Upper lobe of right lung (tissue), 1 donor: ENCODE measurements at regions not wholly inside any gene's neighbourhood (a gene's known extent, or its start where the extent isn't known, plus 50 kb on each side); places are given as distances from the start of the nearest gene placed in this dataset.
A peak's percentile ranks its signal among the peaks of the same experiment; 100 is the strongest.

Experiments used
- ATAC-seq: fragments of 200-7000 bp; cut with Tn5 transposase; one replicate; pipeline ENCODE4 v1.9.1; 2020; ENCODE audit warnings: mild to moderate bottlenecking, moderate library complexity
- DNase-seq: peaks from one replicate; pipeline ENCODE4 v3.0.0-alpha.2; 2020
- H3K27ac ChIP-seq: fragments of 200-600 bp; one replicate; pipeline ENCODE4 v1.8.0; 2022
- H3K27me3 ChIP-seq: fragments of 200-600 bp; one replicate; pipeline ENCODE4 v1.8.0; 2022; ENCODE audit warnings: mild to moderate bottlenecking
- H3K36me3 ChIP-seq: fragments of 200-600 bp; one replicate; pipeline ENCODE4 v1.8.0; 2022
- H3K4me1 ChIP-seq: fragments of 200-600 bp; one replicate; pipeline ENCODE4 v1.8.0; 2022
- H3K4me3 ChIP-seq: fragments of 200-600 bp; one replicate; pipeline ENCODE4 v1.8.0; 2022; ENCODE audit warnings: mild to moderate bottlenecking
- H3K9me3 ChIP-seq: fragments of 200-600 bp; one replicate; pipeline ENCODE4 v1.8.0; 2022
- CTCF ChIP-seq: fragments of 200-600 bp; IDR thresholded peaks from one replicate; pipeline ENCODE4 v1.8.0; 2022; ENCODE audit warnings: antibody characterized with exemption
- intact Hi-C: fragments of 100-400 bp; cut with DNase I; formaldehyde crosslinking; loops from one replicate; pipeline ENCODE4 v1.11.0; 2022
- donor health status: DM: no; HTN: yes; CAD: no; lungs with severe emphysema.

GRCh38 chr7:46763344-46763743, 818.6 kb downstream of the TNS3 start:
- intact Hi-C loops, result no loop called here

GRCh38 chr7:46759711-46760480, 822.0 kb downstream of the TNS3 start:
- no peaks in the 10 kb centered on the region for H3K4me1 ChIP-seq
- H3K27ac ChIP-seq, result no peak overlapping the region
- DNase-seq (no peak), ATAC-seq (peak; percentile 10)
- intact Hi-C loops, result no loop called here
- H3K4me3 ChIP-seq, result no peak overlapping the region
- no peaks in the 10 kb centered on the region for H3K27me3 ChIP-seq
- H3K9me3 ChIP-seq, result no peaks in the 10 kb centered on the region
- no peaks in the 10 kb centered on the region for H3K36me3 ChIP-seq
- no peak for TF ChIP-seq CTCF

More at GRCh38 chr7:46763344-46763743, 818.6 kb downstream of the TNS3 start:
- no peak overlapping the region for H3K4me3 ChIP-seq
- H3K9me3 ChIP-seq, result no peaks in the 10 kb centered on the region
- ATAC-seq, result no peak
- TF ChIP-seq CTCF, result no peak
- no peak overlapping the region for H3K27ac ChIP-seq
- H3K4me1 ChIP-seq, result no peaks in the 10 kb centered on the region
- no peak for DNase-seq
- no peaks in the 10 kb centered on the region for H3K27me3 ChIP-seq
- no peaks in the 10 kb centered on the region for H3K36me3 ChIP-seq

- no peaks in the 10 kb centered on the region for H3K9me3 ChIP-seq
- DNase-seq (no peak), ATAC-seq (no peak)
- TF ChIP-seq CTCF, result no peak
- intact Hi-C loops, result no loop called here
- no peak overlapping the region for H3K4me3 ChIP-seq
- no peaks in the 10 kb centered on the region for H3K4me1 ChIP-seq
- H3K27ac ChIP-seq, result no peak overlapping the region
- no peaks in the 10 kb centered on the region for H3K27me3 ChIP-seq
- no peaks in the 10 kb centered on the region for H3K36me3 ChIP-seq
These were observed 824.9 kb downstream of the TNS3 start for GRCh38 chr7:46756996-46757395.

- ATAC-seq, result no peak
- no peak for DNase-seq
- Histone ChIP-seq H3K27ac (no peak overlapping the region), H3K36me3 (no peaks in the 10 kb centered on the region), H3K27me3 (no peaks in the 10 kb centered on the region), H3K4me1 (no peaks in the 10 kb centered on the region), H3K4me3 (no peak overlapping the region), H3K9me3 (no peaks in the 10 kb centered on the region)
- TF ChIP-seq CTCF, result no peak
- intact Hi-C loops, result no loop called here
These were observed 825.7 kb downstream of the TNS3 start for GRCh38 chr7:46756256-46756655.

GRCh38 chr7:46755120-46756034, 826.5 kb downstream of the TNS3 start:
- no peak for TF ChIP-seq CTCF
- H3K4me1 ChIP-seq, result no peaks in the 10 kb centered on the region
- intact Hi-C loops, result no loop called here

More at GRCh38 chr7:46755120-46756034, 826.5 kb downstream of the TNS3 start:
- Histone ChIP-seq H3K4me3 (no peak overlapping the region), H3K27ac (no peak overlapping the region), H3K36me3 (no peaks in the 10 kb centered on the region), H3K9me3 (no peaks in the 10 kb centered on the region), H3K27me3 (no peaks in the 10 kb centered on the region)
- ATAC-seq (no peak), DNase-seq (no peak)
